H1 (cell line): ENCODE measurements at regions not wholly inside any gene's neighbourhood (a gene's known extent, or its start where the extent isn't known, plus 50 kb on each side); places are given as distances from the start of the nearest gene placed in this dataset.

Experiments used
- CTCF ChIA-PET: fragments of 300-600 bp; sonication (Branson Sonifier 250); formaldehyde crosslinking; loops from one replicate; lab custom pipeline; 2021; ENCODE audit not compliant: partially characterized antibody; lab: Charles Lee
- POLR2A ChIA-PET: fragments of 300-600 bp; sonication (Branson Sonifier 250); formaldehyde crosslinking; loops from one replicate; lab custom pipeline; 2021; ENCODE audit warnings: inconsistent platforms; ENCODE audit not compliant: partially characterized antibody; lab: Charles Lee
- DNase-seq, 2 experiments: peaks; one replicate each; pipeline versions ENCODE4 v3.0.0 to v3.0.0-alpha.2; 2010 to 2022; ENCODE audit warnings: low spot score in 2 of 2, low read depth in 1 of 2, mixed read lengths in 1 of 2
- FAIRE-seq: peaks from 2 replicates; lab custom pipeline; 2011; peaks lifted over from hg19 to GRCh38; lab: Jason Lieb, UNC
- H2AFZ ChIP-seq: 2 replicates; pipeline ENCODE4 v1.8.1; 2012; ENCODE audit warnings: low read length, inconsistent platforms
- H2AK5ac ChIP-seq: 2 replicates; pipeline ENCODE4 v1.6.1; 2013; ENCODE audit warnings: low read depth, low read length
- H2BK120ac ChIP-seq: replicated peaks from 2 replicates; pipeline ENCODE3; 2013; ENCODE audit warnings: low read depth, low read length, inconsistent platforms
- H2BK12ac ChIP-seq: 2 replicates; pipeline ENCODE4 v1.6.1; 2013; ENCODE audit warnings: low read depth, low read length
- H2BK15ac ChIP-seq: 2 replicates; pipeline ENCODE4 v1.6.1; 2013; ENCODE audit warnings: low read length
- H2BK20ac ChIP-seq: 2 replicates; pipeline ENCODE4 v1.6.1; 2013; ENCODE audit warnings: low read length
- H2BK5ac ChIP-seq: 2 replicates; pipeline ENCODE4 v1.6.1; 2013; ENCODE audit warnings: low read depth, low read length
- H3K14ac ChIP-seq: 2 replicates; pipeline ENCODE4 v1.6.1; 2013; ENCODE audit warnings: inconsistent platforms; ENCODE audit not compliant: insufficient read length
- H3K18ac ChIP-seq: 2 replicates; pipeline ENCODE4 v1.6.1; 2013; ENCODE audit warnings: low read length; ENCODE audit errors: extremely low read depth
- H3K23ac ChIP-seq: 2 replicates; pipeline ENCODE4 v1.6.1; 2013; ENCODE audit warnings: inconsistent platforms; ENCODE audit not compliant: insufficient read length
- H3K23me2 ChIP-seq: 2 replicates; pipeline ENCODE4 v1.6.1; 2013; ENCODE audit warnings: low read depth, low read length
- H3K27ac ChIP-seq: 2 replicates; pipeline ENCODE4 v1.6.1; 2011; ENCODE audit warnings: low read depth, low read length, inconsistent platforms
- H3K27me3 ChIP-seq, 4 experiments: replicated peaks in 1 of 4; 1 replicate in 1 of 4; 2 replicates in 3 of 4; pipeline versions ENCODE4 v1.6.1 to v1.8.1; 2011 to 2013; ENCODE audit warnings: low read length in 3 of 4, mild to moderate bottlenecking in 3 of 4, inconsistent platforms in 2 of 4, mixed read lengths in 2 of 4, moderate library complexity in 1 of 4; ENCODE audit not compliant: control insufficient read depth in 3 of 4, insufficient read depth in 3 of 4; ENCODE audit errors: extremely low read depth in 1 of 4
- H3K36me3 ChIP-seq, 4 experiments: 2 replicates each; pipeline versions ENCODE4 v1.6.1 to v1.8.1; 2011 to 2013; ENCODE audit warnings: mild to moderate bottlenecking in 4 of 4, low read length in 3 of 4, moderate library complexity in 2 of 4, control low read depth in 1 of 4, inconsistent platforms in 1 of 4; ENCODE audit not compliant: insufficient read depth in 4 of 4, control insufficient read depth in 2 of 4
- H3K4ac ChIP-seq: replicated peaks from 2 replicates; pipeline ENCODE3; 2013; ENCODE audit warnings: low read length, low read depth, mixed read lengths, inconsistent platforms; ENCODE audit not compliant: insufficient read length
- H3K4me1 ChIP-seq, 4 experiments: replicated peaks in 1 of 4; 1 replicate in 1 of 4; 2 replicates in 3 of 4; pipeline versions ENCODE4 v1.6.1 to v1.8.1; 2011 to 2013; ENCODE audit warnings: low read length in 3 of 4, inconsistent platforms in 2 of 4, mixed read lengths in 1 of 4; ENCODE audit not compliant: insufficient read depth in 4 of 4, control insufficient read depth in 3 of 4
- H3K4me2 ChIP-seq, 2 experiments: 2 replicates each; pipeline versions ENCODE4 v1.6.1 to v1.8.1; 2011 to 2013; ENCODE audit warnings: low read depth in 2 of 2, low read length in 2 of 2, control low read depth in 1 of 2, inconsistent platforms in 1 of 2, mild to moderate bottlenecking in 1 of 2; ENCODE audit not compliant: insufficient read depth in 1 of 2
- H3K4me3 ChIP-seq, 4 experiments: fragments of 200-600, 300-600 bp in 1 of 4; sonication (generic), shearing (Covaris generic), sonication (Bioruptor Twin) in 1 of 4; 2 replicates each; pipeline versions ENCODE4 v1.5.1 to v1.8.1; 2011 to 2016; ENCODE audit warnings: low read length in 4 of 4, low read depth in 3 of 4, control low read depth in 2 of 4, inconsistent platforms in 2 of 4, mild to moderate bottlenecking in 2 of 4, mixed read lengths in 1 of 4, moderate library complexity in 1 of 4; ENCODE audit not compliant: insufficient read depth in 2 of 4; ENCODE audit errors: extremely low read depth in 1 of 4
- H3K56ac ChIP-seq: replicated peaks from 2 replicates; pipeline ENCODE3; 2013; ENCODE audit warnings: low read depth, mild to moderate bottlenecking, mixed read lengths, low read length, inconsistent platforms; ENCODE audit not compliant: insufficient read length
- H3K79me1 ChIP-seq: 2 replicates; pipeline ENCODE4 v1.6.1; 2013; ENCODE audit warnings: low read depth, low read length, control low read depth
- H3K79me2 ChIP-seq, 2 experiments: 2 replicates each; pipeline versions ENCODE4 v1.6.1 to v1.8.1; 2012 to 2013; ENCODE audit warnings: low read length in 2 of 2, mild to moderate bottlenecking in 2 of 2, inconsistent platforms in 1 of 2; ENCODE audit not compliant: insufficient read depth in 2 of 2, control insufficient read depth in 1 of 2
- H3K9ac ChIP-seq, 4 experiments: replicated peaks in 1 of 4; 1 replicate in 1 of 4; 2 replicates in 3 of 4; pipeline versions ENCODE4 v1.6.1 to v1.8.1; 2011 to 2013; ENCODE audit warnings: low read depth in 3 of 4, low read length in 3 of 4, control low read depth in 2 of 4, mild to moderate bottlenecking in 2 of 4, moderate library complexity in 2 of 4, inconsistent platforms in 1 of 4; ENCODE audit errors: extremely low read depth in 1 of 4
- H3K9me3 ChIP-seq, 2 experiments: 2 replicates each; pipeline versions ENCODE4 v1.6.1 to v1.8.1; 2012 to 2013; ENCODE audit warnings: mild to moderate bottlenecking in 2 of 2, moderate library complexity in 2 of 2, control low read depth in 1 of 2, inconsistent platforms in 1 of 2, low read depth in 1 of 2, low read length in 1 of 2, mixed read lengths in 1 of 2; ENCODE audit not compliant: insufficient read depth in 2 of 2
- H4K20me1 ChIP-seq, 2 experiments: replicated peaks in 1 of 2; 2 replicates each; pipeline versions ENCODE3 to v1.8.1; 2011 to 2013; ENCODE audit warnings: inconsistent platforms in 2 of 2, low read length in 2 of 2, mild to moderate bottlenecking in 1 of 2; ENCODE audit not compliant: insufficient read depth in 2 of 2, control insufficient read depth in 1 of 2
- H4K5ac ChIP-seq: 2 replicates; pipeline ENCODE4 v1.6.1; 2013; ENCODE audit warnings: low read length, low read depth, mixed read lengths, inconsistent platforms; ENCODE audit not compliant: insufficient read length
- H4K8ac ChIP-seq: 2 replicates; pipeline ENCODE4 v1.8.0; 2013; ENCODE audit warnings: mild to moderate bottlenecking, moderate library complexity, low read length, inconsistent platforms; ENCODE audit not compliant: insufficient read depth; ENCODE audit errors: extremely low read depth
- H4K91ac ChIP-seq: replicated peaks from 2 replicates; pipeline ENCODE3; 2013; ENCODE audit warnings: low read length, mixed read lengths, inconsistent platforms; ENCODE audit not compliant: insufficient read length
- BCL11A ChIP-seq, 2 experiments: IDR thresholded peaks; one replicate each; pipeline ENCODE4 v1.6.1; 2011; ENCODE audit warnings: low read depth in 2 of 2, low read length in 2 of 2, mild to moderate bottlenecking in 2 of 2
- CHD2 ChIP-seq: IDR thresholded peaks from 2 replicates; pipeline ENCODE4 v1.6.1; 2012; ENCODE audit warnings: low read length, improper control_type of control experiment
- GTF2F1 ChIP-seq: IDR thresholded peaks from 2 replicates; pipeline ENCODE4 v1.6.1; 2012; ENCODE audit warnings: low read depth, low read length, improper control_type of control experiment, borderline replicate concordance
- JUN ChIP-seq: IDR thresholded peaks from 2 replicates; pipeline ENCODE4 v1.6.1; 2011; ENCODE audit warnings: low read depth, mild to moderate bottlenecking, improper control_type of control experiment, low read length
- JUND ChIP-seq: IDR thresholded peaks from 2 replicates; pipeline ENCODE4 v1.6.1; 2011; ENCODE audit warnings: mild to moderate bottlenecking, improper control_type of control experiment, low read length
- ZNF274 ChIP-seq: IDR thresholded peaks from 2 replicates; pipeline ENCODE4 v1.7.0; 2012; ENCODE audit warnings: low read length, borderline replicate concordance; ENCODE audit errors: extremely low read depth
- WGBS, 2 experiments: shearing (Covaris generic) in 1 of 2; methylation state at CpG; one replicate each; pipeline versions ENCODE4 v1.1.6 to v1.1.7; 2013 to 2015; ENCODE audit warnings: low lambda C conversion rate in 2 of 2, mixed read lengths in 2 of 2, inconsistent platforms in 1 of 2, low coverage in 1 of 2, missing lambda C conversion rate in 1 of 2; ENCODE audit not compliant: insufficient replicate concordance in 2 of 2, insufficient coverage in 1 of 2, insufficient read length in 1 of 2; ENCODE audit errors: extremely low coverage in 1 of 2, missing lambda C conversion rate in 1 of 2; 5-methylcytosine and 5-hydroxymethylcytosine counted together
- TF ChIP-seq, protein P1 (sequence below): IDR thresholded peaks from 2 replicates; pipeline ENCODE4 v1.6.1; 2012; ENCODE audit warnings: low read length, inconsistent platforms

DNA sequence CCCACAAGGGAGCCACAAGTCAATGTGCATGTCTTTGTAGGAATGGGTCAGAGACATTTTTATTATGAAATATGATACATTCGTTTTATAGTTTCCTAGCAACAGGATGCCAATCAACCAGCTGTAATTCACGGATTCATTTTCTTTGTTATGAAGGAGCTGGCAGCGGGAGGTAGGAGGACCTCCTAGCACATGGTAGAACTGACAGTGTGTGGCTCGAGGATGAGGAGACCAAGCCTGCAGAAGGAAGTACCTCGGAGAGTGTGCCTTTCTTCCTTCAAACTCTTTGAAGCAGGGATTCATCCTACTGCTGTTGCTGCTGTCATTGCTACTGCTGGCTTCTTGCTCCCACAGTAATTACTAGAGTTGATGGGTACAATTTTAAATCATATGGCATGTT lies 504.8 kb upstream of the KLHL29 start:
- Histone ChIP-seq H2AK5ac (no peak overlapping the region), H3K27ac (no peak overlapping the region), H2BK12ac (no peak overlapping the region), H2BK5ac (no peak overlapping the region), H2BK120ac (no peak overlapping the region), H3K36me3 (no peaks in the 10 kb centered on the region), H3K56ac (no peak overlapping the region), H3K4me3 (no peak overlapping the region), H4K5ac (no peak overlapping the region), H3K4ac (no peak overlapping the region), H3K4me2 (no peak overlapping the region), H2BK20ac (no peak overlapping the region), H2AFZ (no peak overlapping the region), H3K23ac (no peak overlapping the region), H3K4me1 (peaks cover 0 to 16% (median 8%) of the 10 kb centered on the region in 4 experiments; a peak in 6 of 7 replicates), H3K79me2 (no peaks in the 10 kb centered on the region), H3K14ac (no peak overlapping the region), H4K20me1 (no peaks in the 10 kb centered on the region), H3K18ac (no peak overlapping the region), H3K9ac (no peak overlapping the region), H4K91ac (no peak overlapping the region), H4K8ac (no peak overlapping the region), H3K9me3 (peaks cover 0 to 6% of the 10 kb centered on the region in 2 experiments; a peak in 1 of 4 replicates), H3K27me3 (no peaks in the 10 kb centered on the region), H3K79me1 (no peaks in the 10 kb centered on the region), H2BK15ac (no peak overlapping the region; the same call in 1 of the 2 replicates), H3K23me2 (no peaks in the 10 kb centered on the region)
- ChIA-PET POLR2A (no interaction called here), CTCF (no interaction called here)
- WGBS, 2 experiments, result 83% methylated on average over 5 of the region's 5 CpGs; no CpG with 5 or more reads in 1 of the 2 experiments
- TF ChIP-seq ZNF274 (no peak), CHD2 (no peak), JUND (no peak), JUN (no peak), GTF2F1 (no peak), BCL11A (IDR thresholded peaks at IDR 0.05; ENCODE audit: low read depth in 2 of 2, low read length in 2 of 2) (no peak)
- TF ChIP-seq, protein P1, sequence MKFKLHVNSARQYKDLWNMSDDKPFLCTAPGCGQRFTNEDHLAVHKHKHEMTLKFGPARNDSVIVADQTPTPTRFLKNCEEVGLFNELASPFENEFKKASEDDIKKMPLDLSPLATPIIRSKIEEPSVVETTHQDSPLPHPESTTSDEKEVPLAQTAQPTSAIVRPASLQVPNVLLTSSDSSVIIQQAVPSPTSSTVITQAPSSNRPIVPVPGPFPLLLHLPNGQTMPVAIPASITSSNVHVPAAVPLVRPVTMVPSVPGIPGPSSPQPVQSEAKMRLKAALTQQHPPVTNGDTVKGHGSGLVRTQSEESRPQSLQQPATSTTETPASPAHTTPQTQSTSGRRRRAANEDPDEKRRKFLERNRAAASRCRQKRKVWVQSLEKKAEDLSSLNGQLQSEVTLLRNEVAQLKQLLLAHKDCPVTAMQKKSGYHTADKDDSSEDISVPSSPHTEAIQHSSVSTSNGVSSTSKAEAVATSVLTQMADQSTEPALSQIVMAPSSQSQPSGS, result no peak
- FAIRE-seq (no peak), DNase-seq (no peak)
